K562 (cell line): ENCODE measurements at regions not wholly inside any gene's neighbourhood (a gene's known extent, or its start where the extent isn't known, plus 50 kb on each side); places are given as distances from the start of the nearest gene placed in this dataset.
A peak's percentile ranks its signal among the peaks of the same experiment; 100 is the strongest.

Source experiments
- CHCHD3 ChIP-seq: fragments of 250-450 bp; sonication (Bioruptor Pico); IDR thresholded peaks from 2 replicates; pipeline ENCODE4 v2.1.2; 2022; ENCODE audit warnings: mild to moderate bottlenecking
- E2F3 ChIP-seq: fragments of 250-450 bp; sonication (Bioruptor Pico); IDR thresholded peaks from 2 replicates; pipeline ENCODE4 v1.4.0; 2020; ENCODE audit warnings: mild to moderate bottlenecking
- EP300 ChIP-seq: IDR thresholded peaks from 2 replicates; pipeline ENCODE4 v1.6.1; 2012; ENCODE audit warnings: low read length, improper control_type of control experiment
- EP400 ChIP-seq: fragments of 450-650 bp; IDR thresholded peaks from 2 replicates; pipeline ENCODE4 v1.6.1; 2017; ENCODE audit warnings: antibody characterized with exemption, mild to moderate bottlenecking, moderate library complexity
- HDAC1 ChIP-seq, 2 experiments: fragments of 450-650 bp; IDR thresholded peaks; 2 replicates each; pipeline ENCODE4 v1.6.1; 2016 to 2017; ENCODE audit warnings: inconsistent platforms in 1 of 2, mild to moderate bottlenecking in 1 of 2, moderate library complexity in 1 of 2
- KAT2B ChIP-seq: IDR thresholded peaks from one replicate; pipeline ENCODE4 v1.6.1; 2012; ENCODE audit warnings: low read depth, mild to moderate bottlenecking, control low read depth, inconsistent platforms, low read length, moderate library complexity
- MIER1 ChIP-seq: fragments of 450-650 bp; IDR thresholded peaks from 2 replicates; pipeline ENCODE4 v1.6.1; 2016; ENCODE audit warnings: antibody characterized with exemption, mild to moderate bottlenecking, low read depth
- MXI1 ChIP-seq: IDR thresholded peaks from 2 replicates; pipeline ENCODE4 v1.6.1; 2011; ENCODE audit warnings: low read depth, mild to moderate bottlenecking, improper control_type of control experiment, low read length
- NCOR1 ChIP-seq: fragments of 450-650 bp; IDR thresholded peaks from 2 replicates; pipeline ENCODE4 v1.6.1; 2016; ENCODE audit warnings: mild to moderate bottlenecking, moderate library complexity
- NFATC3 ChIP-seq: fragments of 450-650 bp; IDR thresholded peaks from 2 replicates; pipeline ENCODE4 v1.6.1; 2017; ENCODE audit warnings: mild to moderate bottlenecking
- NR1H2 ChIP-seq: sonication (generic); formaldehyde crosslinking; IDR thresholded peaks from 2 replicates; pipeline ENCODE4 v1.4.0; 2020; ENCODE audit warnings: mild to moderate bottlenecking, missing genetic modification reagents
- PTTG1 ChIP-seq: fragments of 450-650 bp; IDR thresholded peaks from 2 replicates; pipeline ENCODE4 v1.6.1; 2016; ENCODE audit warnings: low read depth, mild to moderate bottlenecking, missing genetic modification characterization, missing compliant biosample characterization
- RBFOX2 ChIP-seq: fragments of 200-400 bp; formaldehyde crosslinking; IDR thresholded peaks from 2 replicates; pipeline ENCODE4 v1.6.1; 2017; ENCODE audit warnings: low read depth, mild to moderate bottlenecking, low read length, moderate library complexity
- TAF7 ChIP-seq: fragments of 450-650 bp; IDR thresholded peaks from 2 replicates; pipeline ENCODE4 v1.6.1; 2016; ENCODE audit warnings: missing genetic modification characterization, missing compliant biosample characterization
- YBX1 ChIP-seq: fragments of 450-650 bp; IDR thresholded peaks from 2 replicates; pipeline ENCODE4 v1.7.1; 2016; ENCODE audit warnings: mild to moderate bottlenecking
- ZBTB33 ChIP-seq: sonication (generic); formaldehyde crosslinking; IDR thresholded peaks from 2 replicates; pipeline ENCODE4 v1.8.1; 2023; ENCODE audit warnings: mild to moderate bottlenecking, missing genetic modification reagents
- ZNF146 ChIP-seq: IDR thresholded peaks from one replicate; pipeline ENCODE4 v1.6.1; 2018; ENCODE audit warnings: missing compliant biosample characterization; ENCODE audit not compliant: unreplicated experiment
- ZNF277 ChIP-seq: fragments of 250-450 bp; sonication (Bioruptor Pico); IDR thresholded peaks from 2 replicates; pipeline ENCODE4 v1.8.0; 2022; ENCODE audit warnings: inconsistent platforms, mild to moderate bottlenecking, moderate library complexity, borderline replicate concordance
- ZNF41 ChIP-seq: fragments of 250-450 bp; sonication (Bioruptor Pico); conservative IDR thresholded peaks from 2 replicates; pipeline ENCODE4 v1.4.0; 2020; ENCODE audit warnings: mild to moderate bottlenecking
- ZNF583 ChIP-seq: fragments of 250-450 bp; sonication (Bioruptor Pico); IDR thresholded peaks from 2 replicates; pipeline ENCODE4 v1.4.0; 2020
- ZNF639 ChIP-seq, 2 experiments: fragments of 200-800 bp in 1 of 2; sonication (Bioruptor generic) in 1 of 2; sonication (generic) in 1 of 2; formaldehyde crosslinking in 1 of 2; IDR thresholded peaks in 1 of 2; conservative IDR thresholded peaks in 1 of 2; 2 replicates each; pipeline versions ENCODE4 v1.5.0 to v1.6.1; 2016 to 2020; ENCODE audit warnings: missing compliant biosample characterization in 1 of 2, missing genetic modification characterization in 1 of 2, missing genetic modification reagents in 1 of 2
- ZNF644 ChIP-seq: fragments of 200-800 bp; sonication (Bioruptor generic); IDR thresholded peaks from 2 replicates; pipeline ENCODE4 v1.6.1; 2016; ENCODE audit warnings: low read depth, missing genetic modification characterization, missing compliant biosample characterization
- ZNF766 ChIP-seq: fragments of 200-800 bp; sonication (Bioruptor generic); conservative IDR thresholded peaks from 2 replicates; pipeline ENCODE4 v1.6.1; 2016; ENCODE audit warnings: missing genetic modification characterization, missing compliant biosample characterization
- ZNF77 ChIP-seq: fragments of 250-450 bp; sonication (Bioruptor Pico); IDR thresholded peaks from 2 replicates; pipeline ENCODE4 v1.5.0; 2020
- TF ChIP-seq, protein P1 (sequence below): fragments of 450-650 bp; IDR thresholded peaks from 2 replicates; pipeline ENCODE4 v1.6.1; 2016; ENCODE audit warnings: borderline replicate concordance

DNA sequence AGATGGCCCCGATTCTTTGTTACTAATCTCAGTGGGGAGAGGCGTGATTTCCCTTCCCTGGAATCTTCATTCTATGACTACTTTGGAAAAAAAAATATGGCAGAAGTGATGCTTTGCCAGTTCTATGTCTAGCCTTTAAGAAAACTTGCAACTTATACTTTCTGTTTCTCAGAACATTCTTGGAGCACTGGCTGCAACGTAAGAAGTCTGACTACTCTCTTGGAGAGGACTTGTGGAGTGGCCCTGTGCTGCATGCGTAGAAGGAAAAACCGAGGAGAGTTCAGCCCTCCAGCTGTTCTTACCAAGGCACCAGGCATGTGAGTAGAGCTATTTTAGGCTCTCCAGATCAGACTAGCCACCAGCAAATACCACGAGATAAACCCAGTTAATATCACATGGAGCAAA, 77.6 kb upstream of the STXBP5 start (continued):
- no peak for TF ChIP-seq RBFOX2
- no peak for TF ChIP-seq YBX1
- no peak; the same call in 1 of the 2 replicates for TF ChIP-seq TAF7 (tag)
- 0 out of 2 replicates have a peak, but pooled peaks have one; percentile 12 for TF ChIP-seq EP400
- TF ChIP-seq, protein P1, sequence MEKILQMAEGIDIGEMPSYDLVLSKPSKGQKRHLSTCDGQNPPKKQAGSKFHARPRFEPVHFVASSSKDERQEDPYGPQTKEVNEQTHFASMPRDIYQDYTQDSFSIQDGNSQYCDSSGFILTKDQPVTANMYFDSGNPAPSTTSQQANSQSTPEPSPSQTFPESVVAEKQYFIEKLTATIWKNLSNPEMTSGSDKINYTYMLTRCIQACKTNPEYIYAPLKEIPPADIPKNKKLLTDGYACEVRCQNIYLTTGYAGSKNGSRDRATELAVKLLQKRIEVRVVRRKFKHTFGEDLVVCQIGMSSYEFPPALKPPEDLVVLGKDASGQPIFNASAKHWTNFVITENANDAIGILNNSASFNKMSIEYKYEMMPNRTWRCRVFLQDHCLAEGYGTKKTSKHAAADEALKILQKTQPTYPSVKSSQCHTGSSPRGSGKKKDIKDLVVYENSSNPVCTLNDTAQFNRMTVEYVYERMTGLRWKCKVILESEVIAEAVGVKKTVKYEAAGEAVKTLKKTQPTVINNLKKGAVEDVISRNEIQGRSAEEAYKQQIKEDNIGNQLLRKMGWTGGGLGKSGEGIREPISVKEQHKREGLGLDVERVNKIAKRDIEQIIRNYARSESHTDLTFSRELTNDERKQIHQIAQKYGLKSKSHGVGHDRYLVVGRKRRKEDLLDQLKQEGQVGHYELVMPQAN, result no peak
- no peak for TF ChIP-seq ZNF77
- peak; percentile 29; the same call in 1 of the 2 replicates for TF ChIP-seq NCOR1
- no peak for TF ChIP-seq HDAC1 (IDR thresholded peaks at IDR 0.05)
- TF ChIP-seq ZNF766 (CRISPR knock-in tag), result peak; percentile 76
- no peak for TF ChIP-seq NFATC3
- TF ChIP-seq CHCHD3 (CRISPR knock-in tag), result no peak
- no peak for TF ChIP-seq MXI1
- TF ChIP-seq ZNF639 (CRISPR knock-in tag; conservative IDR thresholded peaks at IDR 0.05 in 1 of 2, IDR thresholded peaks at IDR 0.05 in 1 of 2), result peak in 1 of 2 experiments; percentile 32; a peak in 1 of 4 replicates
- no peak for TF ChIP-seq ZNF146 (CRISPR knock-in tag)
- no peak for TF ChIP-seq ZNF277 (CRISPR knock-in tag)
- no peak for TF ChIP-seq ZNF644 (tag)
- TF ChIP-seq ZNF41 (CRISPR knock-in tag), result peak; percentile 59; the same call in 1 of the 2 replicates
- no peak for TF ChIP-seq NR1H2 (CRISPR knock-in tag)
- TF ChIP-seq E2F3 (CRISPR knock-in tag), result no peak
- TF ChIP-seq PTTG1 (tag), result 0 out of 2 replicates have a peak, but pooled peaks have one; percentile 23
- TF ChIP-seq KAT2B, result no peak
- TF ChIP-seq MIER1, result no peak
- TF ChIP-seq ZBTB33 (CRISPR knock-in tag), result no peak
- TF ChIP-seq EP300, result no peak
- peak; percentile 58; the same call in 1 of the 2 replicates for TF ChIP-seq ZNF583
